Liver (tissue), 8 donors: ENCODE measurements at regions not wholly inside any gene's neighbourhood (a gene's known extent, or its start where the extent isn't known, plus 50 kb on each side); places are given as distances from the start of the nearest gene placed in this dataset.

Source experiments
- DNase-seq: peaks from one replicate; pipeline ENCODE4 v3.0.0-alpha.2; 2017; ENCODE audit warnings: low spot score
- H3K27ac ChIP-seq, 2 donors: one replicate each; pipeline ENCODE4 v1.7.0; 2013; ENCODE audit warnings: inconsistent platforms in 2 of 2, low read length in 2 of 2, control low read depth in 1 of 2, low read depth in 1 of 2, mild to moderate bottlenecking in 1 of 2
- H3K27me3 ChIP-seq, 4 donors: one replicate each; pipeline versions ENCODE4 v1.6.1 to v1.7.0; 2013; ENCODE audit warnings: low read length in 3 of 4, inconsistent platforms in 1 of 4, mild to moderate bottlenecking in 1 of 4, moderate library complexity in 1 of 4; ENCODE audit not compliant: control insufficient read depth in 4 of 4, insufficient read depth in 4 of 4
- H3K36me3 ChIP-seq, 4 donors: one replicate each; pipeline versions ENCODE4 v1.6.1 to v1.7.0; 2013; ENCODE audit warnings: low read length in 3 of 4, mild to moderate bottlenecking in 3 of 4, low read depth in 1 of 4, moderate library complexity in 1 of 4; ENCODE audit not compliant: control insufficient read depth in 4 of 4, insufficient read depth in 3 of 4
- H3K4me1 ChIP-seq, 4 donors: one replicate each; pipeline versions ENCODE4 v1.6.1 to v1.7.0; 2013; ENCODE audit warnings: low read length in 3 of 4, mild to moderate bottlenecking in 3 of 4, moderate library complexity in 1 of 4; ENCODE audit not compliant: control insufficient read depth in 4 of 4, insufficient read depth in 4 of 4
- H3K4me3 ChIP-seq, 3 donors: one replicate each; pipeline versions ENCODE4 v1.6.1 to v1.7.0; 2013; ENCODE audit warnings: low read length in 3 of 3, control low read depth in 1 of 3, low read depth in 1 of 3, mild to moderate bottlenecking in 1 of 3
- H3K9ac ChIP-seq, 2 donors: one replicate each; pipeline ENCODE4 v1.7.0; 2013; ENCODE audit warnings: low read length in 2 of 2, mild to moderate bottlenecking in 2 of 2, moderate library complexity in 2 of 2, control low read depth in 1 of 2, low read depth in 1 of 2
- H3K9me3 ChIP-seq, 4 donors: one replicate each; pipeline versions ENCODE4 v1.6.1 to v1.7.0; 2013; ENCODE audit warnings: low read length in 3 of 4; ENCODE audit not compliant: control insufficient read depth in 4 of 4
- ATF3 ChIP-seq: IDR thresholded peaks from 2 replicates; pipeline ENCODE4 v1.6.1; 2016; ENCODE audit warnings: antibody characterized with exemption
- CTCF ChIP-seq: fragments of 150-350 bp; IDR thresholded peaks from 2 replicates; pipeline ENCODE4 v1.5.1; 2017; ENCODE audit warnings: improper control_type of control experiment, low read depth, low read length; ENCODE audit not compliant: missing input control
- EGR1 ChIP-seq, 2 donors: IDR thresholded peaks; 2 replicates each; pipeline ENCODE4 v1.6.1; 2016 to 2018; ENCODE audit warnings: antibody characterized with exemption in 2 of 2, low read depth in 2 of 2
- FOXA1 ChIP-seq: IDR thresholded peaks from 2 replicates; pipeline ENCODE4 v1.6.1; 2016; ENCODE audit warnings: antibody characterized with exemption
- FOXA2 ChIP-seq: IDR thresholded peaks from 2 replicates; pipeline ENCODE4 v1.6.1; 2016; ENCODE audit warnings: antibody characterized with exemption
- GABPA ChIP-seq, 2 donors: IDR thresholded peaks in 1 of 2; conservative IDR thresholded peaks in 1 of 2; 2 replicates each; pipeline ENCODE4 v1.6.1; 2016; ENCODE audit warnings: antibody characterized with exemption in 2 of 2, mild to moderate bottlenecking in 1 of 2, moderate library complexity in 1 of 2
- HNF4A ChIP-seq, 2 donors: conservative IDR thresholded peaks; 2 replicates each; pipeline ENCODE4 v1.6.1; 2016; ENCODE audit warnings: antibody characterized with exemption in 2 of 2, mild to moderate bottlenecking in 2 of 2
- HNF4G ChIP-seq: IDR thresholded peaks from 2 replicates; pipeline ENCODE4 v1.6.1; 2016; ENCODE audit warnings: antibody characterized with exemption
- JUND ChIP-seq, 2 donors: IDR thresholded peaks; 2 replicates each; pipeline ENCODE4 v1.6.1; 2016; ENCODE audit warnings: antibody characterized with exemption in 2 of 2
- MAX ChIP-seq: IDR thresholded peaks from 2 replicates; pipeline ENCODE4 v1.6.1; 2016; ENCODE audit warnings: antibody characterized with exemption
- NR2F2 ChIP-seq: IDR thresholded peaks from 2 replicates; pipeline ENCODE4 v1.6.1; 2016; ENCODE audit warnings: antibody characterized with exemption
- RAD21 ChIP-seq, 2 donors: IDR thresholded peaks; 2 replicates each; pipeline ENCODE4 v1.6.1; 2016; ENCODE audit warnings: antibody characterized with exemption in 2 of 2, mild to moderate bottlenecking in 2 of 2
- RXRA ChIP-seq, 2 donors: IDR thresholded peaks; 2 replicates each; pipeline ENCODE4 v1.6.1; 2017 to 2018; ENCODE audit warnings: antibody characterized with exemption in 2 of 2, mild to moderate bottlenecking in 1 of 2
- SP1 ChIP-seq: IDR thresholded peaks from 2 replicates; pipeline ENCODE4 v1.6.1; 2018; ENCODE audit warnings: antibody characterized with exemption, mild to moderate bottlenecking
- TAF1 ChIP-seq: conservative IDR thresholded peaks from 2 replicates; pipeline ENCODE4 v1.6.1; 2016; ENCODE audit warnings: antibody characterized with exemption, mild to moderate bottlenecking
- YY1 ChIP-seq: IDR thresholded peaks from 2 replicates; pipeline ENCODE4 v1.6.1; 2016; ENCODE audit warnings: antibody characterized with exemption, mild to moderate bottlenecking
- ZBTB33 ChIP-seq: IDR thresholded peaks from 2 replicates; pipeline ENCODE4 v1.6.1; 2016; ENCODE audit warnings: antibody characterized with exemption
- WGBS: extraction: QIAGEN DNeasy Blood & Tissue Kit; methylation state at CpG from one replicate; pipeline ENCODE4 v1.1.7; 2013; 5-methylcytosine and 5-hydroxymethylcytosine counted together
- TF ChIP-seq, protein P1 (sequence below): IDR thresholded peaks from 2 replicates; pipeline ENCODE4 v1.6.1; 2016; ENCODE audit warnings: antibody characterized with exemption, mild to moderate bottlenecking
- donor health status: healthy.
- donor health status: healthy.
- donor health status: healthy.
- donor health status: healthy.
- donor health status: healthy.

- no peak for DNase-seq
- TF ChIP-seq, protein P1, sequence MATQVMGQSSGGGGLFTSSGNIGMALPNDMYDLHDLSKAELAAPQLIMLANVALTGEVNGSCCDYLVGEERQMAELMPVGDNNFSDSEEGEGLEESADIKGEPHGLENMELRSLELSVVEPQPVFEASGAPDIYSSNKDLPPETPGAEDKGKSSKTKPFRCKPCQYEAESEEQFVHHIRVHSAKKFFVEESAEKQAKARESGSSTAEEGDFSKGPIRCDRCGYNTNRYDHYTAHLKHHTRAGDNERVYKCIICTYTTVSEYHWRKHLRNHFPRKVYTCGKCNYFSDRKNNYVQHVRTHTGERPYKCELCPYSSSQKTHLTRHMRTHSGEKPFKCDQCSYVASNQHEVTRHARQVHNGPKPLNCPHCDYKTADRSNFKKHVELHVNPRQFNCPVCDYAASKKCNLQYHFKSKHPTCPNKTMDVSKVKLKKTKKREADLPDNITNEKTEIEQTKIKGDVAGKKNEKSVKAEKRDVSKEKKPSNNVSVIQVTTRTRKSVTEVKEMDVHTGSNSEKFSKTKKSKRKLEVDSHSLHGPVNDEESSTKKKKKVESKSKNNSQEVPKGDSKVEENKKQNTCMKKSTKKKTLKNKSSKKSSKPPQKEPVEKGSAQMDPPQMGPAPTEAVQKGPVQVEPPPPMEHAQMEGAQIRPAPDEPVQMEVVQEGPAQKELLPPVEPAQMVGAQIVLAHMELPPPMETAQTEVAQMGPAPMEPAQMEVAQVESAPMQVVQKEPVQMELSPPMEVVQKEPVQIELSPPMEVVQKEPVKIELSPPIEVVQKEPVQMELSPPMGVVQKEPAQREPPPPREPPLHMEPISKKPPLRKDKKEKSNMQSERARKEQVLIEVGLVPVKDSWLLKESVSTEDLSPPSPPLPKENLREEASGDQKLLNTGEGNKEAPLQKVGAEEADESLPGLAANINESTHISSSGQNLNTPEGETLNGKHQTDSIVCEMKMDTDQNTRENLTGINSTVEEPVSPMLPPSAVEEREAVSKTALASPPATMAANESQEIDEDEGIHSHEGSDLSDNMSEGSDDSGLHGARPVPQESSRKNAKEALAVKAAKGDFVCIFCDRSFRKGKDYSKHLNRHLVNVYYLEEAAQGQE: no peak
- TF ChIP-seq MAX: no peak
- no peak for TF ChIP-seq SP1
- no peak for TF ChIP-seq YY1
- no peak for TF ChIP-seq HNF4G
- TF ChIP-seq GABPA (IDR thresholded peaks at IDR 0.05 in 1 of 2, conservative IDR thresholded peaks at IDR 0.05 in 1 of 2): no peak
- TF ChIP-seq ZBTB33: no peak
- peaks cover 0 to 2% (median 0%) of the 10 kb centered on the region in 4 donors for H3K27me3 ChIP-seq
- no peak overlapping the region for H3K27ac ChIP-seq
- no peaks in the 10 kb centered on the region for H3K9me3 ChIP-seq
- H3K4me1 ChIP-seq: no peaks in the 10 kb centered on the region
- WGBS: 88% methylated on average over 11 of the region's 11 CpGs
- H3K36me3 ChIP-seq: no peaks in the 10 kb centered on the region
- no peak overlapping the region for H3K4me3 ChIP-seq
- no peak overlapping the region for H3K9ac ChIP-seq
Measured at GRCh38 chr10:30737931-30738391, 108.4 kb upstream of the LYZL2 start.

DNA sequence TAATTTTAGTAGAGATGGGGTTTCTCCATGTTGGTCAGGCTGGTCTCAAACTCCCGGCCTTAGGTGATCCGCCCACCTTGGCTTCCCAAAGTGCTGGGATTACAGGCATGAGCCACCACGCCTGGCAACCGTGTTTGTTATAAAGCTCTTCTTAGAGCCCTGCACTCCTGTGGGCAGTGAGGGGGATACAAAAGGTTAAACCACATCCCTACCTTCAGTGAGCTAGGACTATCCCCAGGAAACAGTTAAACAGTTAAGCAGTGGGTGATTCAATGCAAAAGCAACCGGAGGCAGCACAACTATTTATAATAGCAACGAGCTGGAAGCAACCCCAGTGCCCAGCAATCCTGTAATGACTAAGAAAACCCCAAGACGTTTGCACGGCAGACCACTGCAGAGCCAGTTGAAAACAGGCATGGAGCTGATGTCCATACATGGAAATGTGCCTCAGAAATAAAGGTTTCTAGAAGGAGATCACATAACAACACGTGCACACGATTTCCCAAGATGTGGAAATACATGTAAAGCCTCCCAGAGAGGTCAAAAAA lies 107.2 kb upstream of the LYZL2 start:
- H3K36me3 ChIP-seq: no peaks in the 10 kb centered on the region
- no peak for DNase-seq
- H3K4me3 ChIP-seq: no peak overlapping the region
- no peaks in the 10 kb centered on the region for H3K9me3 ChIP-seq
- TF ChIP-seq NR2F2: no peak
- TF ChIP-seq CTCF: no peak
- no peak for TF ChIP-seq RAD21 (IDR thresholded peaks at IDR 0.05)
- no peak for TF ChIP-seq GABPA (IDR thresholded peaks at IDR 0.05 in 1 of 2, conservative IDR thresholded peaks at IDR 0.05 in 1 of 2)
- TF ChIP-seq EGR1 (IDR thresholded peaks at IDR 0.05; ENCODE audit: low read depth in 2 of 2): no peak
- no peak for TF ChIP-seq RXRA (IDR thresholded peaks at IDR 0.05)
- no peak for TF ChIP-seq MAX
- no peak for TF ChIP-seq ZBTB33
- TF ChIP-seq JUND (IDR thresholded peaks at IDR 0.05): no peak
- TF ChIP-seq TAF1: no peak
- TF ChIP-seq, protein P1: no peak
- TF ChIP-seq FOXA1: no peak
- no peak for TF ChIP-seq ATF3
- TF ChIP-seq FOXA2: no peak
- TF ChIP-seq HNF4A (conservative IDR thresholded peaks at IDR 0.05): no peak
- TF ChIP-seq HNF4G: no peak
- no peak for TF ChIP-seq SP1
- TF ChIP-seq YY1: no peak
- WGBS: 47% methylated on average over 10 of the region's 10 CpGs
- no peaks in the 10 kb centered on the region for H3K4me1 ChIP-seq
- no peak overlapping the region for H3K27ac ChIP-seq
- H3K9ac ChIP-seq: no peak overlapping the region
- peaks cover 0 to 2% (median 0%) of the 10 kb centered on the region in 4 donors for H3K27me3 ChIP-seq
